ENCODE measurements at regions not wholly inside any gene's neighbourhood (a gene's known extent, or its start where the extent isn't known, plus 50 kb on each side); places are given as distances from the start of the nearest gene placed in this dataset.

DNA sequence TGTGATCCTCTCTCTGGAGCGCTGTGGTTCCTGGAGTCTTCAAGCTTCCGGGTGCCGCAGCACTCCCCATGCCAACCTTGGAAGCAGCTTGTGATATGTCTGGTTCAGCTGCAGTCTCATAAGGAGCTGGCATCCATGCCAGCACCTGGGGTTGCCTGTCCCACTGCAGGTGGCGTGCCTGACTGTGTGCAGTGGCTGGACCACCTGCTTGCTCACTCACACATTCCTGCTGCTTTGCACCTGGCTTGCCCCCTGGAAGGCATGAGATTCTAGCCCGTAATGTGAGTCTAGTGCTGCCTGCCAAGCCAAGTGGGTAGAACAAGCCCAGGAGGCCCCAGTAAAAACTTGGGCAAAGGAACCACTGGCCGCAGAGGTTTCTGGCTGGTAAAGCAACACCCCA is 687.2 kb upstream of the AADAT start:
- no peak for DNase-seq
- peaks cover 6% of the 10 kb centered on the region for H3K9me3 Mint-ChIP-seq
- H3K27me3 Mint-ChIP-seq (ENCODE audit: low read depth), result no peaks in the 10 kb centered on the region
- H3K4me1 Mint-ChIP-seq (ENCODE audit: low read depth), result no peaks in the 10 kb centered on the region
- intact Hi-C loops (cut with micrococcal nuclease), result no loop called here
- no peak overlapping the region for H3K27ac Mint-ChIP-seq
- CTCF ChIA-PET, result no interaction called here
- H3K36me3 Mint-ChIP-seq (ENCODE audit: low read depth), result no peaks in the 10 kb centered on the region
- H3K4me3 Mint-ChIP-seq, result no peak overlapping the region

DNA sequence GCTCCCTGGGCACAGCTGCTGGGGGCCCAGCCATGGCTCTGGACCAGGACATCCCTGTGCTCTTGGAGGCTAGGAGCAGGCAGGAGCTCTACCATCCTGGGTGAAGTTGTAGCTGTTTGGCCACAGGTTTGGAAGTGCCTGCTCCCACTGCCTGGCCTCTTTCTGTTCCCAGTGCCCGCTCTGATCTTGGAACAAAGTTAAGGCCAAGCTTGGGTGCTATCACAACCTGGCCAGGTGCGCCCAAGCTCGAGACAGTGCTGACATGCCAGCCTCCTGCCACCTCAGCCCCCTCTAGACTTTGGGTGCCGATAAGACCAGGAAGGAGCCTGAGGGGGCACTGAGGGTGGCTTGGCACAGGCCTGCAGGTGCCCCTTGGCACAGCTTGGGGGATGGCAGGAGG is 686.1 kb upstream of the AADAT start:
- Mint-ChIP-seq H3K27ac (no peak overlapping the region), H3K4me3 (no peak overlapping the region), H3K36me3 (ENCODE audit: low read depth) (no peaks in the 10 kb centered on the region), H3K4me1 (ENCODE audit: low read depth) (no peaks in the 10 kb centered on the region), H3K9me3 (peaks cover 4% of the 10 kb centered on the region), H3K27me3 (ENCODE audit: low read depth) (no peaks in the 10 kb centered on the region)
- no peak for DNase-seq
- CTCF ChIA-PET, result no interaction called here
- intact Hi-C loops (cut with micrococcal nuclease), result no loop called here

DNA sequence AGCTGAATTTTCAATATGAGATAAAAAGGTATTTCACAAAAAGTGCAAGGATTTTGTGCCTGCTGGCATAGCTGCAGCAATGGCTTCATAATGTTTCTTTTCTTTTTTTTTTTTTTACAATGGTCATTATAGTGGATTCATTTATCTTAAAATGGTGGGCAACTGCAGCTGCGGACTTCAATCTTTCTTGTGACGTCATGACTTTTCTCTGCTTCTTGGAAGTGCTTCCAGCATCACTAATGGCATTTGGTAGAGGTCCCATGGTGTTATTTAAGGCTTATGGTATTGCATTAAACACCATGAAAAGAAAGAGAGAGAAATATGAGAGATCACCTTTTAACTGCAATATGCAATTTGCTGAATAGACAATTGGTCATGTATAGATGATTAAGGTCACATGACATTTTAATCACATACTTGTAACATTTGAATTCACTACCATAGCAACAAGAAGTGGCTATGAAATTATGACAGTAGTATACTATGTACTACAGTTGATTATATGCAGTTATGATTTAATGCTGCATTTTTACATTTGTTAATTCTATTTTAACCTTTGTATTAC is 684.0 kb upstream of the AADAT start:
- H3K4me1 Mint-ChIP-seq (ENCODE audit: low read depth), result no peaks in the 10 kb centered on the region
- no peaks in the 10 kb centered on the region for H3K27me3 Mint-ChIP-seq (ENCODE audit: low read depth)
- CTCF ChIA-PET, result no interaction called here
- intact Hi-C loops (cut with micrococcal nuclease), result no loop called here
- DNase-seq, result no peak
- H3K4me3 Mint-ChIP-seq, result no peak overlapping the region
- no peak overlapping the region for H3K27ac Mint-ChIP-seq
- peaks cover 4% of the 10 kb centered on the region for H3K9me3 Mint-ChIP-seq
- no peaks in the 10 kb centered on the region for H3K36me3 Mint-ChIP-seq (ENCODE audit: low read depth)

DNA sequence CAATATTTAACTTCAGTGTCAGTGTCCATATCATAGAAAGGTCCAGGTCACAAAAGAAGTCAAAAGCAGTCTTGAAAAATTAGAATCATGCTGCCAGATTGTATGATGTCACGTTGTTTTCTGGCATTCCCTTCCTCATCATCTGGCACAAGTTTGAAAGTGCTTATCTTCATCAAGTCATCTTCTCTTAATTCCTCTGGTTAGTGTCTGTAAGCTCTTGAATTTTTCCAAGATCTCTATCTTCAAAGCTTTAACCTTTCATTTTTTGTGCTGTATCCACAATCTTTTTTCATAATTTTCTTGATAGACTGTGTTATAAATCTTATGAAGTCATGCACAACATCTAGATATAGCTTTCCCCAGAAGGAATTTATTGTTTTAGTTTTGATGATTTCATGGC is 682.7 kb upstream of the AADAT start:
- DNase-seq, result no peak

DNA sequence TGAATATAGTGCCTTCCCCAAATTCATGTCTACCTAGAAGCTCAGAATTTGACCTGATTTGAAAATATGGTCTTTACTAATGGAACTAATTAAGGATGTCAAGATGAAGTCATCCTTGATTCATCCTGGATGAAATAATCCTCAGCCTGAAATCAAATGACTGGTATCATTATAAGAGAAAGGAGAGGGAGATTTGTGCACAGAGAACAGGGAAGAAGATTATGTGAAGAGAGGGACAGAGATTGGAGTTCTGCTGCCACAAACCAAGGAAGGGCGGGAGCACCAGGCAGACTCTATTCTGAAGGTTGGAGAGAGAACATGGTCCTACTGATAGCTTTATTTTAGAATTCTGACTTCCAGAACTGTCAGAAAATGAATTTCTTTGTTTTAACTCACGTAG is 680.9 kb upstream of the AADAT start:
- H3K36me3 Mint-ChIP-seq (ENCODE audit: low read depth), result no peaks in the 10 kb centered on the region
- no peaks in the 10 kb centered on the region for H3K27me3 Mint-ChIP-seq (ENCODE audit: low read depth)
- no peaks in the 10 kb centered on the region for H3K4me1 Mint-ChIP-seq (ENCODE audit: low read depth)
- CTCF ChIA-PET, result interaction anchor here (0.6 kb wide), 1 partner anchor 115 kb away, joined by 3 read pairs; no protein-coding TSS in a partner anchor
- no peak overlapping the region for H3K27ac Mint-ChIP-seq
- DNase-seq, result no peak
- intact Hi-C loops (cut with micrococcal nuclease), result no loop called here
- H3K4me3 Mint-ChIP-seq, result no peak overlapping the region
- H3K9me3 Mint-ChIP-seq, result peaks cover 6% of the 10 kb centered on the region

More for the DNA sequence above, 682.7 kb upstream of the AADAT start:
- Mint-ChIP-seq H3K27ac (no peak overlapping the region), H3K9me3 (peaks cover 4% of the 10 kb centered on the region), H3K4me3 (no peak overlapping the region), H3K36me3 (ENCODE audit: low read depth) (no peaks in the 10 kb centered on the region), H3K4me1 (ENCODE audit: low read depth) (no peaks in the 10 kb centered on the region), H3K27me3 (ENCODE audit: low read depth) (no peaks in the 10 kb centered on the region)
- intact Hi-C loops (cut with micrococcal nuclease), result no loop called here
- CTCF ChIA-PET, result no interaction called here

DNA sequence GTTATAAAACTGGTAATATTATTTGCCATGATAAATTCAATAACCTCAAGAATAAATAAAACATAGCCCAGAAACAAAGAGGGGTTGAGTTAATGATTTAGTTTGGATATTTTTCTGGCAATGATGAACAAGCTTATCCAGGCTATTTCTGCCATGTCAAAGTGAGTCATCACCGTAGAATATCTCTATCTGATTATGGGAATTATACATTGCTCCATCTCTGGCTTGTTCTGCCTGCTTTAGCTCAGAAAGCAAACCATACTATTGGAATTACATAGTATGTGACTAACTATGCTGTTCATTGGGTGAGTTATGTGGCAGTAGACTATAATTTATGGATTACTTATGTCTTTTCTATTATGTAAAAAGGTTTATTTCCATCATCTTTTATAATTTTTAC is 680.1 kb upstream of the AADAT start:
- no peak for DNase-seq
- intact Hi-C loops (cut with micrococcal nuclease), result no loop called here
- H3K27me3 Mint-ChIP-seq (ENCODE audit: low read depth), result no peaks in the 10 kb centered on the region
- H3K9me3 Mint-ChIP-seq, result peaks cover 6% of the 10 kb centered on the region
- no peak overlapping the region for H3K27ac Mint-ChIP-seq
- no peaks in the 10 kb centered on the region for H3K36me3 Mint-ChIP-seq (ENCODE audit: low read depth)
- CTCF ChIA-PET, result no interaction called here
- H3K4me3 Mint-ChIP-seq, result no peak overlapping the region
- no peaks in the 10 kb centered on the region for H3K4me1 Mint-ChIP-seq (ENCODE audit: low read depth)

DNA sequence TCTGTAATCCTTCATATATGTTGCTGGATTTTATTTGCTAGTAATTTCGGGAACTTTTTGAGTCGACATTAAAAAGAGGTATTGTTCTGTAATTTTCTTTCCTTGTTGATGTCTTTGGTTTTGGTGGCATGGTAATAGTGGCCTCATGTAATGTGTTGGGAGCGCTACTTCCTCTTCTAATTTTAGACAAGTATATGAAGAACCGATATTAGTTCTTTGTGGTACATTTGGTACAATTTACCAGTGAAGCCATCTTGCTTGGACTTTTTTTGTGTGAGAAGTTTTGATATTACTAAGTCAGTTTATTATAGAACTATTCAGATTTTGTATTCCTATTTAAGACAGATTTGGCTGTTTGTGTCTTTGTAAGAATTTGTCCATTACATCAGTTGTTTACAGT is 669.2 kb upstream of the AADAT start:
- H3K36me3 Mint-ChIP-seq (ENCODE audit: low read depth), result no peaks in the 10 kb centered on the region
- CTCF ChIA-PET, result interaction anchor here (0.6 kb wide), 1 partner anchor 45 kb away, joined by 3 read pairs; no protein-coding TSS in a partner anchor
- no peak for DNase-seq
- H3K9me3 Mint-ChIP-seq, result peaks cover 10% of the 10 kb centered on the region
- no peaks in the 10 kb centered on the region for H3K4me1 Mint-ChIP-seq (ENCODE audit: low read depth)
- no peak overlapping the region for H3K27ac Mint-ChIP-seq
- no peaks in the 10 kb centered on the region for H3K27me3 Mint-ChIP-seq (ENCODE audit: low read depth)
- intact Hi-C loops (cut with micrococcal nuclease), result no loop called here
- H3K4me3 Mint-ChIP-seq, result no peak overlapping the region

DNA sequence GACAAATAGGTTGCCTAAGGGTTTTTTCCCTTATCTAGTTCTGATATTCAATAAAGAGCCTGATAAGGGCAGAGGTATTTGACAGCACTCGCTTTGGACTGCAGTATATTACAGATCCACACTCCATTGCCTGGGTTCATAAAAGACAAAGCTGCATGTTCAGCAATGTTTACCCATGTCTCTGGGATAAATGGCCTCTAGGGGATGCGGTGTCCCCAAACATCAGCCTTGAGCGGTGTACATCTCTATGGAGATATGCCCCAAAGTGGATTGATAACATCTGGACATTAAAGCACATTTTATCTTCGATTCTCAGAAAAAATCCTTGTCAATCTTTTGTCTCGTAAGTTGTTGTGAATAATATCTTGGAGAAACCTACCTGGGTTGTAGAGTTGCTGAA is 660.8 kb upstream of the AADAT start:
- Mint-ChIP-seq H3K27me3 (ENCODE audit: low read depth) (no peaks in the 10 kb centered on the region), H3K36me3 (ENCODE audit: low read depth) (no peaks in the 10 kb centered on the region), H3K9me3 (peaks cover 13% of the 10 kb centered on the region), H3K27ac (no peak overlapping the region), H3K4me3 (no peak overlapping the region), H3K4me1 (ENCODE audit: low read depth) (no peaks in the 10 kb centered on the region)
- intact Hi-C loops (cut with micrococcal nuclease), result no loop called here
- CTCF ChIA-PET, result no interaction called here
- no peak for DNase-seq

DNA sequence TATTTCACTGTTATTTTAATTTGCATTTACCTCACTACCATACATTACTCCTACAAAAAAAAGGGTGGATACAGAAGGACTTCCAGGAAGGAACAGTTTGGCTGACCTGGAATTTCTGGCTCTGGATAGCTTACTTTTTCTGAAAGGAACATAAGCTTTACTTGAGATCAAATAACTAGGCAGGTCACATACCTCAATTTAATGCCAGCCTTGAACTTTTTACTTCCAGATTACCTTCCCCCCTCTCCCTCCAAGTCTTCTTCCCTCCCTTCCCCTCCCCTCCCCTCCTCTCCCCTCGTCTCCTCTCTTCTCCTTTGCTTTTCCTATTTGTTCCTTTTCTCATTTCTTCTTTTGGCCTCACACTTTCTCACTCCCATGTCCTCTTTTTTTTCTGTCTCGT is 659.2 kb upstream of the AADAT start:
- H3K4me3 Mint-ChIP-seq, result no peak overlapping the region
- CTCF ChIA-PET, result no interaction called here
- H3K9me3 Mint-ChIP-seq, result peaks cover 8% of the 10 kb centered on the region
- intact Hi-C loops (cut with micrococcal nuclease), result no loop called here
- H3K4me1 Mint-ChIP-seq (ENCODE audit: low read depth), result no peaks in the 10 kb centered on the region
- no peak overlapping the region for H3K27ac Mint-ChIP-seq
- no peak for DNase-seq
- H3K27me3 Mint-ChIP-seq (ENCODE audit: low read depth), result no peaks in the 10 kb centered on the region
- H3K36me3 Mint-ChIP-seq (ENCODE audit: low read depth), result no peaks in the 10 kb centered on the region

DNA sequence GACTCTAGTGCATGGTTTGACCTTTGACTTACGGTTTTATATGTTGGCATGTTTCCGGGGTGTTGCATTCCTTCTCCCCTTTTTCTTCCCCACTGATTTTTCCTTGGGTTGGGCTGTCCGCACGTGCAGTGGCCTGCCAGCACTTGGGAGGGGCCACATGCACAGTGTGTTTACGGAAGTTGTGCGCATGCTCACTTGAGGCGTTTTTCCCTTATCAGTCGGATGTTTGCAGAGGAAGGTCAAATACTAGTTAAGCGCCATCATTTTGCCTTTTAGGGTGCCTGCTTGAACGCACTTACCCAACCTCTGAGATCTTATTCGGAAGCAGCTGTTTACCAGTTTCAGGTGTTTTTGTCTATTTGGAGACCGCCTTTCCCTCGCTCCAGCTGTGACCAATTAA is 653.9 kb upstream of the AADAT start:
- Mint-ChIP-seq H3K27me3 (ENCODE audit: low read depth) (no peaks in the 10 kb centered on the region), H3K4me3 (no peak overlapping the region), H3K27ac (no peak overlapping the region), H3K9me3 (peaks cover 10% of the 10 kb centered on the region), H3K36me3 (ENCODE audit: low read depth) (no peaks in the 10 kb centered on the region), H3K4me1 (ENCODE audit: low read depth) (no peaks in the 10 kb centered on the region)
- DNase-seq, result no peak
- intact Hi-C loops (cut with micrococcal nuclease), result no loop called here
- CTCF ChIA-PET, result no interaction called here

DNA sequence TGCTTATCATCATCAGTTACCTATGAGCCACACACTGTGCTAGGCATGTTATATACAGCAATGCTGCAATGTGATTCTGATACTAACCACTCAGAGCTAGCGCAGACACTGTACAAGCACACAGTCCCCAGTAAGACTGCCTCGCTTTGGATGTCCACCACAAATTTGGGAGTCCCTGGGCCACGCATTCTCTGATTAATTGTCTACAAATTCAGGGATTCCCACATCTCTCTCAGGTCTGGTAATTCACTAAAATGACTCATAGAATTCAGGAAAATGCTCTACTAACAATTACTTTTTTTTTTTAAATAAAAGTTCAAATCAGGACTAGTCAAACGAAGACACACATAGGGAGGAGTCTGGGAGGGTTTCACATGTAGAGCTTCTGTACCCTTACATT is 652.1 kb upstream of the AADAT start:
- Mint-ChIP-seq H3K27ac (no peak overlapping the region), H3K36me3 (ENCODE audit: low read depth) (no peaks in the 10 kb centered on the region), H3K9me3 (peaks cover 7% of the 10 kb centered on the region), H3K4me3 (no peak overlapping the region), H3K27me3 (ENCODE audit: low read depth) (no peaks in the 10 kb centered on the region), H3K4me1 (ENCODE audit: low read depth) (no peaks in the 10 kb centered on the region)
- DNase-seq, result no peak
- intact Hi-C loops (cut with micrococcal nuclease), result no loop called here
- CTCF ChIA-PET, result no interaction called here

DNA sequence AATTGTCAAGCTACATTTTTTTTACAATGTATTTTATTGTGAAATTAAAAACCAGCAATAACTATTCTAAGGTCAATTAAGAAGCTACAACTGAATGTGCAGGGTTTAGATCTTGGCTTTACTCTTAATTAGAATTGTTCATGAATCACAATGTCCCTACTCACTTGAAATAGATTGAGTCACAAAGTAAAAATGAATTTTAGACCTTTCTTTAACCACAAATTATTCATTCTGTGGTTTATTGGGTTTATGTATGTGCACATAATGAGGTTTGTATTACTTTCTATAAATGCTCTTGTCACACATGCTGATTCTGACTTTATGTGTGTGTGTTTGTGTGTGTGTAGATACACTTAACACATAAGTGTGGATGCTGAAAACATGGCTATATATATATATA is 647.0 kb upstream of the AADAT start:
- Mint-ChIP-seq H3K4me1 (ENCODE audit: low read depth) (no peaks in the 10 kb centered on the region), H3K36me3 (ENCODE audit: low read depth) (no peaks in the 10 kb centered on the region), H3K27ac (no peak overlapping the region), H3K27me3 (ENCODE audit: low read depth) (no peaks in the 10 kb centered on the region), H3K9me3 (peaks cover 5% of the 10 kb centered on the region), H3K4me3 (no peak overlapping the region)
- no peak for DNase-seq
- intact Hi-C loops (cut with micrococcal nuclease), result no loop called here
- CTCF ChIA-PET, result no interaction called here

DNA sequence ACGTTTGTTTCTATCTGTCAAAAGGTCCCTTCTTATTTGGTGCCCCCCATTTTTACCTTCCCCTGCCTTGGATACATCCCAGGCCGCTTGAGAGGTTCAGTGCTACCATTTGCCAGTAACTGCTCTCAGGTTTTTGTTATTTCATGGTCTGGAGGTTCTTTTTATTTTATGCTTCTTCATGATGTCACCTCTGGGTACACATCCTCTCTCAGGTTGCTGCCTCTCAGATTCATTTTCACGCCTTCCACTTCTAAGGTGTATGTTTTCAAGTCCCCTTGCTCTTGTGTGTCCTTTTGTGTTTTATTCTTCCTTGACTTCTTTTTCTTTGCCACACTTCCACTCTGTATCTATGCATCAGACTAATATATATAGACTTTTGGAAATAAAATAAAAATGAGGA is 640.1 kb upstream of the AADAT start:
- CTCF ChIA-PET, result no interaction called here
- no peak for DNase-seq
- Mint-ChIP-seq H3K27me3 (ENCODE audit: low read depth) (no peaks in the 10 kb centered on the region), H3K4me3 (no peak overlapping the region), H3K27ac (no peak overlapping the region), H3K4me1 (ENCODE audit: low read depth) (no peaks in the 10 kb centered on the region), H3K9me3 (no peaks in the 10 kb centered on the region), H3K36me3 (ENCODE audit: low read depth) (no peaks in the 10 kb centered on the region)
- intact Hi-C loops (cut with micrococcal nuclease), result no loop called here

DNA sequence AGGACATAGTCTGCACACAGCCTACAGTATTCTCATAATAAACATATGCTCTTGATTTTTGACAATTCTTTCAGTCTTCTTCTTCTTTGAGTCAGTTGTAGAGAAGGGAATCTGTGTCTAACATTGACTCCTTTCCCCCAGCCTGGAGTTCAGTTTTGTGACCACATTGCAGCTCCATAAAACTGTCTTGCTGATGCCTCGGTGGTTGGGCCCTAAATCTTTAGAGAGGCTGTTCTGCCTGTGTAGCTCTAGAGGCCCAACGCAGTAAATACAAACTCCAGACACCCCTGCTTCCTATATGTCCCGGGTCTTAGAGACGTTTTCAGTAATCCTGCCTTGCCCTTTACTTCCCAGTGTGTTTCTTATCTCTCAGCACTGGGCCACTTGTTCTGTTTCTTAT is 639.5 kb upstream of the AADAT start:
- Mint-ChIP-seq H3K4me1 (ENCODE audit: low read depth) (no peaks in the 10 kb centered on the region), H3K27ac (no peak overlapping the region), H3K9me3 (no peaks in the 10 kb centered on the region), H3K27me3 (ENCODE audit: low read depth) (no peaks in the 10 kb centered on the region), H3K4me3 (no peak overlapping the region), H3K36me3 (ENCODE audit: low read depth) (no peaks in the 10 kb centered on the region)
- no peak for DNase-seq
- intact Hi-C loops (cut with micrococcal nuclease), result no loop called here
- CTCF ChIA-PET, result no interaction called here
